Colonic mucosa (tissue), 4 donors: ENCODE measurements at regions not wholly inside any gene's neighbourhood (a gene's known extent, or its start where the extent isn't known, plus 50 kb on each side); places are given as distances from the start of the nearest gene placed in this dataset.
"Not testable (repeated sequence)": the region's sequence is repeated elsewhere in the genome, so short reads cannot be mapped to it uniquely, and the experiment has no call there.

Experiments used
- DNase-seq: peaks from one replicate; pipeline ENCODE4 v3.0.0-alpha.2; 2020
- H3K27ac ChIP-seq: fragments of 200-600 bp; one replicate; pipeline ENCODE4 v1.8.0; 2021
- H3K27me3 ChIP-seq: fragments of 200-600 bp; one replicate; pipeline ENCODE4 v1.8.0; 2021
- H3K36me3 ChIP-seq: fragments of 200-600 bp; one replicate; pipeline ENCODE4 v1.8.0; 2021
- H3K4me1 ChIP-seq: fragments of 200-600 bp; one replicate; pipeline ENCODE4 v1.8.0; 2021; ENCODE audit warnings: mild to moderate bottlenecking
- H3K4me3 ChIP-seq: fragments of 200-600 bp; one replicate; pipeline ENCODE4 v1.8.0; 2021
- H3K9ac ChIP-seq, 2 donors: one replicate each; pipeline ENCODE4 v1.7.0; 2013; ENCODE audit warnings: control low read depth in 2 of 2, low read depth in 2 of 2, low read length in 2 of 2
- H3K9me3 ChIP-seq: fragments of 200-600 bp; one replicate; pipeline ENCODE4 v1.8.0; 2021
- CTCF ChIP-seq: fragments of 200-600 bp; IDR thresholded peaks from one replicate; pipeline ENCODE4 v1.8.0; 2022; ENCODE audit warnings: antibody characterized with exemption, mild to moderate bottlenecking
- intact Hi-C: fragments of 100-400 bp; cut with DNase I; formaldehyde crosslinking; loops from one replicate; pipeline ENCODE4 v1.14.1; 2022
- donor health status: healthy.
- donor health status: DM: no; HTN: no; CAD: no.
- donor health status: DM: no; HTN: no; CAD: no.

- TF ChIP-seq CTCF: no peak
- intact Hi-C loops: no loop called here
- H3K36me3 ChIP-seq: no peaks in the 10 kb centered on the region
- no peaks in the 10 kb centered on the region for H3K27me3 ChIP-seq
- no peak overlapping the region for H3K9ac ChIP-seq
- no peaks in the 10 kb centered on the region for H3K9me3 ChIP-seq
- H3K4me3 ChIP-seq: no peak overlapping the region
- H3K4me1 ChIP-seq: no peaks in the 10 kb centered on the region
- no peak for DNase-seq
- no peak overlapping the region for H3K27ac ChIP-seq
Observed at GRCh38 chrX:3990569-3990968, 277.1 kb upstream of the PRKX start.

GRCh38 chrX:3972104-3972858 is 258.8 kb upstream of the PRKX start:
- H3K36me3 ChIP-seq, H3K4me3 ChIP-seq, H3K27me3 ChIP-seq, H3K4me1 ChIP-seq, H3K9ac ChIP-seq, H3K27ac ChIP-seq, H3K9me3 ChIP-seq, intact Hi-C loops, DNase-seq: not testable (repeated sequence)

GRCh38 chrX:3968749-3969148 is 255.3 kb upstream of the PRKX start:
- Histone ChIP-seq H3K36me3 (no peaks in the 10 kb centered on the region), H3K4me3 (no peak overlapping the region), H3K9me3 (no peaks in the 10 kb centered on the region), H3K27me3 (no peaks in the 10 kb centered on the region), H3K4me1 (no peaks in the 10 kb centered on the region), H3K27ac (no peak overlapping the region), H3K9ac (no peak overlapping the region)
- no peak for TF ChIP-seq CTCF
- no peak for DNase-seq
- intact Hi-C loops: no loop called here

- intact Hi-C loops: no loop called here
Observed at GRCh38 chrX:3963980-3964379, 250.5 kb upstream of the PRKX start.

GRCh38 chrX:3962511-3963311 is 249.3 kb upstream of the PRKX start:
- intact Hi-C loops: no loop called here
- Histone ChIP-seq H3K27me3 (no peaks in the 10 kb centered on the region), H3K27ac (no peak overlapping the region), H3K9me3 (no peaks in the 10 kb centered on the region), H3K4me3 (no peak overlapping the region), H3K36me3 (no peaks in the 10 kb centered on the region), H3K4me1 (no peaks in the 10 kb centered on the region), H3K9ac (no peak overlapping the region)
- no peak for DNase-seq
- no peak for TF ChIP-seq CTCF

More at GRCh38 chrX:3963980-3964379, 250.5 kb upstream of the PRKX start:
- Histone ChIP-seq H3K4me1 (no peaks in the 10 kb centered on the region), H3K9me3 (no peaks in the 10 kb centered on the region), H3K4me3 (no peak overlapping the region), H3K9ac (no peak overlapping the region), H3K27me3 (no peaks in the 10 kb centered on the region), H3K36me3 (no peaks in the 10 kb centered on the region), H3K27ac (no peak overlapping the region)
- no peak for TF ChIP-seq CTCF
- DNase-seq: no peak

- Histone ChIP-seq H3K4me1 (no peaks in the 10 kb centered on the region), H3K36me3 (no peaks in the 10 kb centered on the region), H3K27me3 (no peaks in the 10 kb centered on the region), H3K4me3 (no peak overlapping the region), H3K9me3 (no peaks in the 10 kb centered on the region), H3K27ac (no peak overlapping the region), H3K9ac (no peak overlapping the region)
- no peak for DNase-seq
- intact Hi-C loops: no loop called here
- no peak for TF ChIP-seq CTCF
Observed at GRCh38 chrX:3960952-3961351, 247.5 kb upstream of the PRKX start.
